ENCODE measurements at regions not wholly inside any gene's neighbourhood (a gene's known extent, or its start where the extent isn't known, plus 50 kb on each side); places are given as distances from the start of the nearest gene placed in this dataset.
"Not testable (repeated sequence)": the region's sequence is repeated elsewhere in the genome, so short reads cannot be mapped to it uniquely, and the experiment has no call there.

DNA sequence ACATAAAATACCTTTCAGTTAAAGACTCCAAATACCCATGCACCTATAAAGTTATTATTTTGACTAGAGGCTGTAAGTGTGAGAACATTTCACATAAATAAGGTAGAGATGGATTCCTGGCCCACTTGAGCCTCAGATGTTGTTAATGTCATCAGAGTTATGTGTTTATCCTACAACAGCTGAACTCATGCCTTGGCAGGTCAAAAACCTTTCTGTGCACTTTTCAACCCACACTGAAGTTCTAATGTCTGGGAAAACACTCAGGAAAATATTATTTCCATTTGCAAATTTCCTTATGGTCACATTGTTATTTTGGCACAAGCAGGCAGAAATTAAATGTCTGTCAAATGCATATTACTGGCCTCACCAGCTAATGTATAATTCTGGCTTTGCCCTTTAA lies 209.2 kb downstream of the LNPK start:
- H3K4me3 ChIP-seq (ENCODE audit: low read length) = no peak overlapping the region
- DNase-seq (ENCODE audit: low read depth, low spot score) = no peak

DNA sequence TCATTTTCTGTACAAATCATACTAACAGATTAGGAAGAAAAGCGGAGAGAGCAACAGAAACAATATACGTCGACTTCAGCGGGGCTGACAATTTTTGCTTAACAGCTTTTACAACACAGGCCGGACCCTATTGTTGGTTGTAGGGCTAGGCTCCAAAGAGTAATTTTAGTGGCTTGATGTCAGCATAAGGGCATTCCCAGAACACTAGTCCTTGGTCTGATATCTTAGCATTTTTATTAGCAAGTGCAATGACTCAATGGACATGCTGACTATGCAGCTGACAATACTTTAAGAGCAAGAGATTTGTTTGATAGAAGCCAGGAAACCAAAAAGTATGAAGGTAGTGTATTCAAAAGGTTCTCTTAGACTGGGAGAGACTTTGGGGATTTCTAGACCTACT lies 209.9 kb downstream of the LNPK start:
- H3K4me3 ChIP-seq (ENCODE audit: low read length) = no peak overlapping the region
- no peak for DNase-seq (ENCODE audit: low read depth, low spot score)

DNA sequence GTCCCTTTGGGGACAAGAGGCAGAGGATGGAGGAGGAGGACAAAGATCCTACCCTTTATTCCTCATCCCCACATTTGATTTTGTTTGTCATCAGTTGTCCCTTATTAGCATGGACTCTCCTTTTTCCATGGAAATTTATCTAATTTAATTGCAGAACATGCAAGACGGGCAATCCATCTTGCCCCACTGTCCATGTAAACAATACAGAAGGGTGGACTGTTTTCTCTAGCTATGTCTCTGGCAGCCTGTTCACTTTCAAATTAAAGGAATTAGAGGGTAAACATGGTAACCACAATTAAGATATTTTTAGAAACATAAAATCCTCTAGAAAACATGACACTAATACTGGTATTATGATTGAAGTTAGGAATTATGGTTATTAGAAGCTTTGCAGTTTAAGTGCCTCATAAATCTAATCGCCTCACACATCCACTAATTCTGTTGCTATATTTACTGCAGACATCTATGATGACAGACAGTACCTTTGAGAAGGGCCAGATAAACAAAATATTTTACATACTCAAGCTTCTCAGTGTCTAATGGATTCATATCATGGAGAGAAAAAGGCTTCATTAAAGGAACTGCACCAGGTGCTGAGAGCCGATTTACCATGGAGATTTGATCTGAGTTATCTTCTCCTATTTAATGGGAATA lies 215.5 kb downstream of the LNPK start:
- DNase-seq (ENCODE audit: low read depth, low spot score) = no peak
- no peak overlapping the region for H3K4me3 ChIP-seq (ENCODE audit: low read length)

DNA sequence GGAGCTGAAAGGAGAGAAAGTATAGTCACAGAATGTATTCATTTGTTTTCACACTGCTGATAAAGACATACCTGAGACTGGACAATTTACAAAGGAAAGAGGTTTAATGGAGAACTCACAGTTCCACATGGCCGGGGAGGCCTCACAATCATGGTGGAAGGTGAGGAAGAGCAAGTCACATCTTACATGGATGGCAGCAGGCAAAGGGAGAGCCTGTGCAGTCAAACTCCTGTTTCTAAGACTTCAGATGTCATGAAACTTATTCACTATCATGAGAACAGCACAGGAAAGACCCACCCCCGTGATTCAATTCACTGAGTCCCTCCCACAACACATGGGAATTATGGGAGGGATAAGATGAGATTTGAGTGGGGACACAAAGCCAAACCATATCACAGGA lies 224.7 kb downstream of the LNPK start:
- DNase-seq (ENCODE audit: low read depth, low spot score); H3K4me3 ChIP-seq (ENCODE audit: low read length): not testable (repeated sequence)

DNA sequence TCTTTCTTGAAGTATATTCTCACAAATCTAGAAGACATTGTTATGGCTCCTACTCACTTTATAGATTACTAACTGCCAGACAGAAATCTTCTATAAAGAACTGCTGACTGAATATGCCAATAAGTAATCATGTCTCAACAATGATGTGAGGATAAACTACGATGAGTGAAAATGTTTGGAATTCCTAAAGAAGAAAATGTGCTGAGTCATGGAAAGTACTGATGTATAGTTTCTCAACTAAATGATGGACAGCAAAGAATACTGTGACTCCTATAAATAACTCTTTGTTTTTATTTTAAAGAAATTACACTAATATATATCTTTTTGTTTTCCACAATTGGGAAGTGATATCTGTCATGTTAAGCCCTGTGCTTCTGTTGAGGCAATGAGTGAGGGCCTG lies 232.9 kb downstream of the LNPK start:
- no peak for DNase-seq (ENCODE audit: low read depth, low spot score)
- no peak overlapping the region for H3K4me3 ChIP-seq (ENCODE audit: low read length)

DNA sequence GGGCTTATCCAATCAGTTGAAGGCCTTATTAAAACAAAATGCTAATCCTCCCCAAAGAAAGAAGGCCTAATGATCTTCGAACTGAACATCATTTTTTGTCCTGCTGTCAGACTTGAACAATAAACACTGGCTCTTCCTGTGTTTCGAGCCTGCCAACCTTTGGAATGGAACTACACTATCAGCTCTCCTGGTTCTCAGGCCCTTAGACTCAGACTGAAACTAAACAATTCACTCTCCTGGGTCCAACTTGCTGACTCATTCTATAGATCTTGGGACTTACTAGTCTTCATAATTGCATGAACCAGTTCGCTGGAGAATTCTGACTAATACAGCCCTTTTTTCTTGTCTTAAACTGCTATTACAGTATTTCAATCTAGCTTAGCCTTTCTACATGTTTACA lies 235.2 kb downstream of the LNPK start:
- no peak for DNase-seq (ENCODE audit: low read depth, low spot score)

DNA sequence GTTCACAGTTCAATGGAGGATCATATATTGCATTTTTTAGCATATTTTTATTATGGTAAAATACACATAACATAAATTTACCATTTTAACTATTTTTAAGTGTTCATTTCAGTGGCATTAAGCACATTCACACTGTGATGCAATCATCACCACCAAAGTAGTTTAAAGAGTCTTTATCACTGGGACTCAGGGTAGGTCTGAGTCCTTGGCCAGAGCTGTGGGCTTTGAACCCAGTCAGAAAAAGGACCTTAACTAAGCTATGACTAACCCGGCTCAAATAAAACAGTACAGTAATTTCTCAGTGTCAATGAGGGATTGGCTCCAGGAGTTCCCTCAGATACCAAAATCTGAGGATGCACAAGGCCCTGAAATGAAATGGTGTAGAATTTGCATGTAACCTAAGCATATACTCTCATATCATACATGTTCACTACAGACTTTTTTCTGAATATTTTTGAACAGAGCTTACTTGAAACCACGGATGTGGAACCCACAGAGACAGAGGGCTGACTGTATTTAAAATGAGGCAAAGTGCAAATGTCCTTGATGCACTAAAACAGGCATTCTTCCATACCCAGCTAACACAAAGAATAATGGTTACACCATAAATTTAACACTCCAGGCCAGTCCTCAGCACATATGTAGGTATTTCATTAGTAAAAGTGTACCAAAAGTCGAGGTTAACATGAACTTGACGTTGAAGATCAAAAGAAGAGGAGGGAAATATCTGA lies 246.2 kb downstream of the LNPK start:
- DNase-seq (ENCODE audit: low read depth, low spot score) = no peak
- H3K4me3 ChIP-seq (ENCODE audit: low read length) = no peak overlapping the region

More for the DNA sequence above, 235.2 kb downstream of the LNPK start:
- no peak overlapping the region for H3K4me3 ChIP-seq (ENCODE audit: low read length)

DNA sequence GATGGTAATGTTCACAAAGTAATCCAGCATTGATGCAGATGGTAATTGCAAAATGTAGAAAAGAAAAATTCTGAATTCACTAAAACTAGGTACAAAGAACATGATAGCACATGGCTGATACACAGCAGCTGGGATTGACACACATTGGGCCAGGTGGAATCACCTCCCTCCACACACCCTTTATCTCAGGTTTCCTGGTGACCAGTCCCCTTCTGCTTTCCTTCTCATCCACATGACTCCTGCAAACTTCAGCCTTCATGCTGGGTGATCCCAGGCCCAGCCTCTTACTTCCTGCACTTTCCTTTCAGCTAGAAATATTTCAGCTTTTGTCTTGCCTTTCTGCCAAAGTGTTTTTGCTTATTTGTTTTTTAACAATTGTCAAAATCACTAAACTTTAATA lies 246.9 kb downstream of the LNPK start:
- no peak overlapping the region for H3K4me3 ChIP-seq (ENCODE audit: low read length)

DNA sequence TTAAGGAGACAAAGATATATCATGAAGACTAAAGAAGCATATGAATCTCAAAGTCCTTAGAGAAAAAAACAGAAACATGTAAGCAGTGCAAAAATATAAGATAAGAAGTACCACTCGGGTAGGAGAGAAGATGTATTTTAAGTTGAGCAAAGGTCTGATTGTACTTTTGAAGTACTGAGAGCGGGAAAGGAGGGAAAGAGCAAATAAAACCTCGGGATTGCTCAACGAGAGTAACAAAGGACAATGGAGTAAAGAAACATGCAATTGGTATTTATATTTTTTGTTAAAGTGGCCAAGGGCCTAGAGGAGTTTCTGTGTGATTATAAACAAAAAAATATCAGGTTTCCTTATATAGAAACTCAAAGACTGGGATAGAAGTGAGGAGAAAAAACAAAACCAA lies 251.9 kb downstream of the LNPK start:
- no peak overlapping the region for H3K4me3 ChIP-seq (ENCODE audit: low read length)
- DNase-seq (ENCODE audit: low read depth, low spot score) = no peak

More for the DNA sequence above, 246.9 kb downstream of the LNPK start:
- no peak for DNase-seq (ENCODE audit: low read depth, low spot score)

DNA sequence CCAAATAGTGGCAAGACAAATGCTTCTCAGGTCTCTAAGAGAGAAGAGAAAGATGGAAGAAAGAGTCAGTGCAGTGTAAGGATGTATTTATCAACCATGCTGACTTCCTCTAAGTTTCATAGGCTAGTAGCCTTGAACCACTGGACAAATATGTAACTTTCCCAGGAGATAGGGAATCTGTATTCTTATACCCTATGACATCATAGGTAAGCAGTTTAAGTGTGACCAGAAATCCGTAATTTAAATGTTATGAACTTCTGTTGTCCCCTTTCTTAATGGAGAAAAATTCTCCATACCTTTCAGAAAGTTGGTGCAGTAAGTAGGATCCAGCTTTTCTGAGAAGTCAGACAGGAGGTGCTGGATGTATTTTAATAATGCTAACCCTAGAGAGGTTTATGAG lies 256.2 kb downstream of the LNPK start:
- DNase-seq (ENCODE audit: low read depth, low spot score) = no peak
- no peak overlapping the region for H3K4me3 ChIP-seq (ENCODE audit: low read length)

DNA sequence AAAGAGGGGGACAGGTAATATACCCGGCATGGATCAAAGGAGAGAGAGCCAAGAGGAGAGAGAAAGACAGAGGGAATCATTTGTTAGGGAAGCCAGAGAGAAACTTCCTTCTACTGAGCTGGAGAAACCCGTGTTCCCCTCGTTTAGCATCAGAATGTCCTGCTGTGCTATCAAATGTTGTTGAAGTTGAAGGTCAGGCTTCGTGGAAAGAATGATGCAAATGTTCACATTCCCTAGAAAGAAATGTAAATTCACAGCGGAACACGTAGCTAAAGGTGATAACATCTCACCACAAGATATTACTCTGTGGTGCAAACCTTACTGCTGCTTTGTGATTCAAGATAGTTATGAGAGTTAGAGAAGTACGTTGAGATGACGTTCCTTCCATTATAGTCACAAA lies 258.1 kb downstream of the LNPK start:
- H3K4me3 ChIP-seq (ENCODE audit: low read length) = no peak overlapping the region
- peak; percentile 25 for DNase-seq (ENCODE audit: low read depth, low spot score)

DNA sequence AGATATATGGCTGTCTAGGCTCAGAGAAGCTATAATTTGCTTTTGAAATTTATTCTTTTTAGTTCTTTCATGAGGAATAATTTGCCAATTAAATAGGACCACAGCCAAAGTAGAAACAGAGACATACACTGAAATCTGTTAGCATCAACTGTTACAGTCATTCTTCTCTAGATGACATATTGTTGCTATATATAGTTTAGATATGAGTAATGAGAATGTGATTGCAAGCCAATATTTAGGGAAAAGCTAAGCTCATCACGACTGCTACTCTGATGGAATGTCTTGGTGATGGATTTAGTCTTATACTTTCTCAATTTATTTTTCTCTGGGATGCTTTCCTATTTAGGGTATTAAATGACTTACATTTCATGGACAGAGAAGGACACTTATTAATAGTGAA lies 259.1 kb downstream of the LNPK start:
- no peak for DNase-seq (ENCODE audit: low read depth, low spot score)
- no peak overlapping the region for H3K4me3 ChIP-seq (ENCODE audit: low read length)

DNA sequence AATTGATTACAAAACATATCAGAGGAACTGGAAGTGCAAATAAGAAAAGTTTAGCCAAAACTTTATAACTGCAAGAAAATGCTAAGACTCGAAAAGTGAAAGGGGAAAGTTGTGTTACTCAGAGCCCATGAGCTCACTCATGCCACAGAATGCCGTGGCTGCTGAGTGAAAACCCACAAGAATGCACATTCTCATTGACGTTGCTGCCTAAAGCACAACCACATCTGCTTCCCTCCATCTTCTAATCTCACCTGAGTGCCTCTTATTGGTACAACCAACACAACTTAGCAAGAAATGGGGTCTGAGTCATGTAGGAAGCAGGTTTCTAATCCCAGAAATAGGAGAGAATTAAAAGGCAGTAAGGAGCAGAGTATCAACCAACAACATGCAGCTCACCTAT lies 259.7 kb downstream of the LNPK start:
- peak; percentile 38 for DNase-seq (ENCODE audit: low read depth, low spot score)
- H3K4me3 ChIP-seq (ENCODE audit: low read length) = no peak overlapping the region

DNA sequence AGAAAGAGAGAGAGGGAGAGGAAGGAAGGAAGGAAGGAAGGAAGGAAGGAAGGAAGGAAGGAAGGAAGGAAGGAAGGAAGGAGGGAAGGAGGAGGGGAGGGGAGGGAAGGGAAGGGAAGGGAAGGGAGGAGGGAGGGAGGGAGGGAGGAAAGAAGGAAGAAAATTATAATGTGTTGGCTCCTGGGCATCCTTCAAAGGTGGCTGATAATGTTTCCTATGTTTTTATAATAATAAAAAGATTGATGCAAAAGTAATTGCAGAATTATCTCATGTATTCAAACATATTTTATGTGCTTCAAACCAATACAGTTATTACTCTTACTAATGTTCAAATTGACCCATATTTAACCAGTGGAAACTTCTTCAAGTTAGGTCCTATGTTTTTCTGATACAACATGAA lies 260.9 kb downstream of the LNPK start:
- H3K4me3 ChIP-seq (ENCODE audit: low read length) = no peak overlapping the region
- DNase-seq (ENCODE audit: low read depth, low spot score) = no peak

DNA sequence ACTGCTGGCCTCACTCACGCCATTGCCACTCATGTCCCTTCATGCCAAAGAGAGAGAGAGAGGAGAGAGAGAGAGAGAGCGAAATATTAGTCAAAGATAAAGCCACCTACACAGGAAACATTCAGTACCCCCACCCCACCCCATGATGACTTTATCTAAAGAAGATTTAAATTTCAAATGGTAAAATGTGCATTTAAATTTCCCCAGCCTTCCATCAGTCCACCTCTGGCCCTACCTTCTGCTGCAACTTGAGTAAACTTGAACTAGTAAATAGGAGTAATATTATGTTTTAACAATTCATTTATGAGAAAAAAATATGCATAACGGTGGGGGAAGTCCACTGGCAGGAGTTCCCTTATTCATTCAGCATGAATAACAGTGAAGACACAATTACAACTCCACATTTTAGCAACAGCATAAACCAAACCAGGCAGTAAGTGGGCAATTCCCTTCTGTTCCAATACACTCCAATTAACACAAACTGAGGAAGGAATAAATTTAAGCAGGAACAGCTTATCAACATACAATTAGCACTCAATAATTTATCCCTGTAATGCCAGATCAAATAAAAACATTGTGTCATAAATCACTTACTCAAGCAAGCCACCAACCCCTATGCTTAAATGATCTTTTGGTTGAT lies 264.2 kb downstream of the LNPK start:
- no peak for DNase-seq (ENCODE audit: low read depth, low spot score)
- H3K4me3 ChIP-seq (ENCODE audit: low read length) = no peak overlapping the region

DNA sequence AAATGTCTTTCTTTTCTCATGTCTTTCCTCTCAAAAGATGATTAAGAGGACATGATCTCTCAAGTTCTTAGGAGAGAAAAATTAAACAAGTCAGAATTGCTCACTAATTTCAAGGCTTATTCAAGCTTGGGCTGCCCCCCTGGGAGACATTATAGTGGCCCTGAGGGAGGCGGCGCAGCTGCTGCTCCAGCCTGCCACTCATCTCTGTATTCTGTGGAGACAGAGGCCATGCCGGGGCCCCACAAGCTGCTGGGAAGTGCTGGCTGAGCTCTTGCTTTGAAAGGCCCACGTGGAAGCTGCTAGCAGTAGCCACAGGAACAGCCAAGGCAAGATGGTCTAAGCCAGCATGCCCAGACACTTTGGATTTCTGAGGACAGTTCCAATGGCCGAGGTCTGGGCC lies 267.4 kb downstream of the LNPK start:
- no peak for DNase-seq (ENCODE audit: low read depth, low spot score)

DNA sequence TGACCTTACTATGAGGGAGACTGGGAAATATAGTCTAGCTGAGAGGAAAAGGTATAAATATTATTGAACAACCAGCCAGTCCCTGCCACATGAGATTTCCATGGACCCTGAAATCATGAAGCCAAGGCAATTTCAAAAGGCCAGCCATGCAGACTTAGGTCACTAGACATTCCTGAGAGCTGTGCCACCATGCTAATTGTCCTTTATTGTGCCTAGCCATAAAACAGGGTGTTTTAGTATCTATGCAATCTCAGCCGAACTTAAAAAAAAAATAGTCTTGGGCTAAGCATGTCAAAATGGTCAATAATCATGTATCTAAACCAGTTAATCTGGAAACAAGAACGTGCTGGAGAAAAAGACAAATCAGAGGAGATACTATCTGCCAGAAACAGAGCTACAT lies 269.5 kb downstream of the LNPK start:
- no peak overlapping the region for H3K4me3 ChIP-seq (ENCODE audit: low read length)
- DNase-seq (ENCODE audit: low read depth, low spot score) = no peak

More for the DNA sequence above, 267.4 kb downstream of the LNPK start:
- H3K4me3 ChIP-seq (ENCODE audit: low read length) = no peak overlapping the region

DNA sequence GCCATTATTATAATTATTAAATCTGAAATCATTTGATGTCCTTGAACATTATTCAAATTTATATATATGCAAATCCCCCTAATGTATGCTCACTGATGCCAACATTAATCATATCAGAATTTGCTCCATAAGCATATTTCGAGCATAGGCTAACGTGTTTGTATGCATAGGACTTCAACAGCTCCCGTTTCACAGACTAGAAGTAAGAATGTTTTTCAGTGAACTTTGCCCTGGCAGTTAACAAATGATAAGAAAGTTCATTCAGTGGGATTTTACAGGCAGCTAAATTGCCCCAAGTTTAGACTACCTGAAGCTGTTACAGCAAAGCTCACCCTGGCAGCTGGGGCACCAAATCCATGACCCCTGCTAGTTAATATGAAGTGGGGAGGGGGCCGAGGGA lies 272.0 kb downstream of the LNPK start:
- H3K4me3 ChIP-seq (ENCODE audit: low read length) = no peak overlapping the region
- DNase-seq (ENCODE audit: low read depth, low spot score) = no peak

DNA sequence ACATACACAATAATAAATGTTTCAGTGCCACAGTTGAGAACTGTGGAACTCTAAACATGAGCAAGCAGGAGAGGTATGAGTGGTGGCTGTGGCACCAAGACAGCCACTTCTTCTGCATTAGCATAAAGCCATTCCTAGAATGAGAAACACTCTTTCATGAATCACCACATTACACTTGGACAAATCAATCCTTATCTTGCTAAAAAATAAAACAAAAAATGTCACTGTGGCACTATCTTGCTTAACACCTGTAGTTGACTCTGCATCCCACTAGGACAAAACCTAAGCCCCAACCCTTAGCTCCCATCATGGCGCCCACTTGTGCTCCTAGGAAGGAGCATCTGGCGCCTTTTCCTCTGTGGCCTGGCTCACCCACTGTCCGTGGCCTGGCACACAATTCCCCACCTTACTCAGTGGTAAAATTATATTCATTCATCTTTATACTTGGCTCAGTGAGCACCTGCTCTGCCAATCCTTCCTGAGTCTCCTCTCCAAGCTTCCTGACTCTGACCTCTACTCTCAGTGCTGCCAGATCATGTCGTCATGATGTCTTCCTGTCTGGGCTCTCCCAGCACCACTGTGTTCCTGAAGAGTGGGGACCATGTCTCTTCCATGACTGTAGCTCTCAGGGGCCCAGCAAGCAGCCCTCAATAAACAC lies 272.9 kb downstream of the LNPK start:
- H3K4me3 ChIP-seq (ENCODE audit: low read length) = no peak overlapping the region
- DNase-seq (ENCODE audit: low read depth, low spot score) = no peak

DNA sequence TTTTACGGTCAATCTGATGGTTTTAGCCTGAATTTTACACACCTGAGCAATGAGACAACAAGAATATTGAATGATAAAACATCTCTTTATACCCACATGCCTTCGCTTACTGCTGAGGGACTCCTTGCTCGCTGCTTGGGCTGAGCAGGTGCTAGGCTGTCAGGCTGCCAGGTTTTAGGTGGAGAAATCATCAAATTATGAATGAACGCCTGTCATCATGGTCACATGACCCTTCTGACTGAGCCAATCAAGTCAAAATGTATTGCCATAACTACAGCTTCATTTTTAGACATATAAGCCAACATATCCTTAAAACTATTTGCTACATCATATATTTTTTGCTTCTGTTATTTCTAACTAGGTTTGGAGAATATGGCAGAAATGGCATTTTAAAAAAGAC lies 274.0 kb downstream of the LNPK start:
- no peak overlapping the region for H3K4me3 ChIP-seq (ENCODE audit: low read length)

More for the DNA sequence above, 274.0 kb downstream of the LNPK start:
- no peak for DNase-seq (ENCODE audit: low read depth, low spot score)

Data from Jurkat, Clone E6-1 (cell line).